NT2/D1 (cell line): ENCODE measurements at regions not wholly inside any gene's neighbourhood (a gene's known extent, or its start where the extent isn't known, plus 50 kb on each side); places are given as distances from the start of the nearest gene placed in this dataset.

Experiments used
- SUZ12 ChIP-seq: IDR thresholded peaks from 2 replicates; pipeline ENCODE4 v1.6.1; 2011; ENCODE audit not compliant: insufficient read length, insufficient read depth; ENCODE audit errors: extremely low read depth
- YY1 ChIP-seq: IDR thresholded peaks from 2 replicates; pipeline ENCODE4 v1.6.1; 2011; ENCODE audit not compliant: insufficient read length, insufficient read depth
- ZNF274 ChIP-seq: IDR thresholded peaks from 2 replicates; pipeline ENCODE4 v1.6.1; 2011; ENCODE audit warnings: mild to moderate bottlenecking, low read depth, low read length

DNA sequence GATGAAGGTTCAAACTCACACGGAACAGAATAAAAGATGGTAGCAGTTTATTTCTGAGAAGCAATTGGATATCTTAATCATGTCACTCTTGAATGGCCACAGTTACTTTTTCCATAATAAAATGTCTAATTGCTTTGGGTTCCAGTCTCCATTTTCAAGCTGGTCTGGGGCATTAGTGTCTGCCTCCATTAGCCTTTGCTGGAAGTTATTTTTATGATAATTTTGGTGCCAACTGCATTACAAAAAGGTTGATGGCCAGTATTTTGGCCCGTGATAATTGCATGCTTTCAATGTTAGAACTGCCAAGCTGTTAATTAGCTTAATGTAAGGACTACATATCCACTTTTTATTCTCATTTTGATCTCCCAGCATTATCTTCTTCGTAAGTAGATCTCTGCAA is 165.9 kb downstream of the SMC2 start:
- TF ChIP-seq ZNF274 (no peak), YY1 (no peak), SUZ12 (no peak)
